Esophagus muscularis mucosa (tissue), 4 donors: ENCODE measurements at regions not wholly inside any gene's neighbourhood (a gene's known extent, or its start where the extent isn't known, plus 50 kb on each side); places are given as distances from the start of the nearest gene placed in this dataset.
"Not testable (repeated sequence)": the region's sequence is repeated elsewhere in the genome, so short reads cannot be mapped to it uniquely, and the experiment has no call there.

ENCODE experiments used
- DNase-seq: peaks from one replicate; pipeline ENCODE4 v3.0.0-alpha.2; 2017; ENCODE audit errors: extremely low spot score
- H3K27ac ChIP-seq, 4 donors: fragments of 200-600 bp; sonication (generic); replicated peaks in 1 of 4; 1 replicate in 3 of 4; 2 replicates in 1 of 4; pipeline ENCODE4 v1.5.1; 2016 to 2019; ENCODE audit warnings: mild to moderate bottlenecking in 1 of 4
- H3K27me3 ChIP-seq, 4 donors: fragments of 200-600 bp; sonication (generic); one replicate each; pipeline versions ENCODE4 v1.5.1 to v1.6.0; 2016 to 2019
- H3K36me3 ChIP-seq, 4 donors: fragments of 200-600 bp; sonication (generic); one replicate each; pipeline ENCODE4 v1.5.1; 2016 to 2019
- H3K4me1 ChIP-seq, 4 donors: fragments of 200-600 bp; sonication (generic); one replicate each; pipeline ENCODE4 v1.5.1; 2016 to 2019
- H3K4me3 ChIP-seq, 4 donors: fragments of 200-600 bp; sonication (generic); 1 replicate in 2 of 4; 2 replicates in 2 of 4; pipeline ENCODE4 v1.5.1; 2016 to 2019; ENCODE audit warnings: mild to moderate bottlenecking in 4 of 4, moderate library complexity in 1 of 4
- H3K9me3 ChIP-seq, 4 donors: fragments of 200-600 bp; sonication (generic); 1 replicate in 3 of 4; 2 replicates in 1 of 4; pipeline ENCODE4 v1.5.1; 2016 to 2019
- CTCF ChIP-seq, 3 experiments: fragments of 200-600 bp in 2 of 3; fragments of 450-650 bp in 1 of 3; sonication (generic) in 2 of 3; IDR thresholded peaks; one replicate each; pipeline ENCODE4 v1.5.1; 2017 to 2019; ENCODE audit warnings: antibody characterized with exemption in 3 of 3, mild to moderate bottlenecking in 2 of 3, moderate library complexity in 1 of 3
- EP300 ChIP-seq: sonication (generic); formaldehyde crosslinking; IDR thresholded peaks from one replicate; pipeline ENCODE4 v1.6.1; 2017; ENCODE audit warnings: antibody characterized with exemption
- POLR2A ChIP-seq: fragments of 450-650 bp; IDR thresholded peaks from one replicate; pipeline ENCODE4 v1.6.1; 2017; ENCODE audit warnings: antibody characterized with exemption, moderate library complexity, mild to moderate bottlenecking, low read depth
- POLR2AphosphoS5 ChIP-seq, 2 donors: sonication (generic); formaldehyde crosslinking; IDR thresholded peaks; one replicate each; pipeline ENCODE4 v1.6.1; 2017; ENCODE audit warnings: antibody characterized with exemption in 2 of 2
- WGBS: methylation state at CpG from one replicate; pipeline ENCODE4 v1.1.5; 2018; 5-methylcytosine and 5-hydroxymethylcytosine counted together
- intact Hi-C: fragments of 100-400 bp; cut with DNase I; formaldehyde crosslinking; loops from one replicate; pipeline ENCODE4 v1.15.1; 2023

- Histone ChIP-seq H3K9me3 (no peaks in the 10 kb centered on the region), H3K4me3 (no peak overlapping the region), H3K4me1 (no peaks in the 10 kb centered on the region), H3K36me3 (no peaks in the 10 kb centered on the region), H3K27me3 (peaks cover 0 to 8% (median 0%) of the 10 kb centered on the region in 4 donors), H3K27ac (no peak overlapping the region)
- intact Hi-C loops, result no loop called here
- DNase-seq, result no peak
- TF ChIP-seq POLR2AphosphoS5 (IDR thresholded peaks at IDR 0.05), result no peak
- no peak for TF ChIP-seq EP300
- no peak for TF ChIP-seq CTCF (IDR thresholded peaks at IDR 0.05)
- 52% methylated on average over 8 of the region's 8 CpGs for WGBS
Measured at GRCh38 chr19:28435551-28436271, 777.2 kb downstream of the UQCRFS1 start.

GRCh38 chr19:28434794-28435193 is 778.2 kb downstream of the UQCRFS1 start:
- H3K27ac ChIP-seq, H3K27me3 ChIP-seq, H3K4me1 ChIP-seq, intact Hi-C loops, DNase-seq, H3K36me3 ChIP-seq, H3K9me3 ChIP-seq, H3K4me3 ChIP-seq: not testable (repeated sequence)
- WGBS, result 84% methylated on average over 9 of the region's 9 CpGs

GRCh38 chr19:28434365-28434764 is 778.6 kb downstream of the UQCRFS1 start:
- H3K4me1 ChIP-seq, H3K27me3 ChIP-seq, intact Hi-C loops, H3K4me3 ChIP-seq, DNase-seq, H3K36me3 ChIP-seq, H3K27ac ChIP-seq, H3K9me3 ChIP-seq: not testable (repeated sequence)
- 88% methylated on average over 5 of the region's 5 CpGs for WGBS

- H3K4me3 ChIP-seq, DNase-seq, H3K36me3 ChIP-seq, H3K4me1 ChIP-seq, H3K27ac ChIP-seq, H3K9me3 ChIP-seq, intact Hi-C loops: not testable (repeated sequence)
- H3K27me3 ChIP-seq, result peaks cover 0 to 11% (median 0%) of the 10 kb centered on the region in 4 donors
- 100% methylated on average over 1 of the region's 4 CpGs for WGBS
Measured at GRCh38 chr19:28433166-28433565, 779.8 kb downstream of the UQCRFS1 start.

- H3K36me3 ChIP-seq, result no peaks in the 10 kb centered on the region
- intact Hi-C loops, result no loop called here
- H3K27me3 ChIP-seq, result peaks cover 0 to 33% (median 0%) of the 10 kb centered on the region in 4 donors
- H3K27ac ChIP-seq, result no peak overlapping the region
- DNase-seq, result no peak
- H3K4me1 ChIP-seq, result no peaks in the 10 kb centered on the region
- no peaks in the 10 kb centered on the region for H3K9me3 ChIP-seq
- TF ChIP-seq CTCF (IDR thresholded peaks at IDR 0.05) (no peak), POLR2AphosphoS5 (IDR thresholded peaks at IDR 0.05) (no peak), EP300 (no peak), POLR2A (no peak)
- WGBS, result 88% methylated on average over 2 of the region's 2 CpGs
- H3K4me3 ChIP-seq, result no peak overlapping the region
Measured at GRCh38 chr19:28430214-28430613, 782.7 kb downstream of the UQCRFS1 start.

- 97% methylated on average over 3 of the region's 3 CpGs for WGBS
- H3K9me3 ChIP-seq, result no peaks in the 10 kb centered on the region
Measured at GRCh38 chr19:28429356-28429755, 783.6 kb downstream of the UQCRFS1 start.

More at GRCh38 chr19:28429356-28429755, 783.6 kb downstream of the UQCRFS1 start:
- H3K27me3 ChIP-seq, result peaks cover 0 to 37% (median 0%) of the 10 kb centered on the region in 4 donors
- H3K36me3 ChIP-seq, result no peaks in the 10 kb centered on the region
- TF ChIP-seq POLR2A (no peak), EP300 (no peak), POLR2AphosphoS5 (IDR thresholded peaks at IDR 0.05) (no peak), CTCF (IDR thresholded peaks at IDR 0.05) (no peak)
- intact Hi-C loops, result no loop called here
- no peak overlapping the region for H3K27ac ChIP-seq
- DNase-seq, result no peak
- no peak overlapping the region for H3K4me3 ChIP-seq
- H3K4me1 ChIP-seq, result no peaks in the 10 kb centered on the region
